ENCODE measurements at regions not wholly inside any gene's neighbourhood (a gene's known extent, or its start where the extent isn't known, plus 50 kb on each side); places are given as distances from the start of the nearest gene placed in this dataset.

DNA sequence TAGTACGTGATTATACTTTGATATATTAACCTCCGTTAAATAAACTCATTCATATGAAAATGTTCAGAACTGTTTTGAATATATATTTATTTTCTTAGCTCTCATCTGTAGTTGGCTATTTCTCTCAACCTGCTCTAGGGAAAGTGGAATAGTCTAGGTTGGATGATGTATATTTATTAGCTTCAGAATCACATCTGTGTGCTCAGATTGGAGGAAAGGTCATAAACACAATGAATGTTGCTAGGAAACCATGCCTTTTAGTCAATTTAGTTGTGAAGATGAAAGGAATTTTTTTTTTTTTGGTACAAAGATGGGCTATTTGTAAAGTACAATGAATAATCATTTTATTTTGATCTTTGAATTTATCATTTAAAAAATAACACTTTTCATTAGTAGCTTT lies 439.1 kb downstream of the FOXG1 start (continued):
- TF ChIP-seq, protein P1, sequence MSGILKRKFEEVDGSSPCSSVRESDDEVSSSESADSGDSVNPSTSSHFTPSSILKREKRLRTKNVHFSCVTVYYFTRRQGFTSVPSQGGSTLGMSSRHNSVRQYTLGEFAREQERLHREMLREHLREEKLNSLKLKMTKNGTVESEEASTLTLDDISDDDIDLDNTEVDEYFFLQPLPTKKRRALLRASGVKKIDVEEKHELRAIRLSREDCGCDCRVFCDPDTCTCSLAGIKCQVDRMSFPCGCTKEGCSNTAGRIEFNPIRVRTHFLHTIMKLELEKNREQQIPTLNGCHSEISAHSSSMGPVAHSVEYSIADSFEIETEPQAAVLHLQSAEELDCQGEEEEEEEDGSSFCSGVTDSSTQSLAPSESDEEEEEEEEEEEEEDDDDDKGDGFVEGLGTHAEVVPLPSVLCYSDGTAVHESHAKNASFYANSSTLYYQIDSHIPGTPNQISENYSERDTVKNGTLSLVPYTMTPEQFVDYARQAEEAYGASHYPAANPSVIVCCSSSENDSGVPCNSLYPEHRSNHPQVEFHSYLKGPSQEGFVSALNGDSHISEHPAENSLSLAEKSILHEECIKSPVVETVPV (CRISPR knock-in tag; IDR thresholded peaks at IDR 0.05), result no peak
- TF ChIP-seq ZFP3 (CRISPR knock-in tag; IDR thresholded peaks at IDR 0.05) (no peak), OSR1 (CRISPR knock-in tag; IDR thresholded peaks at IDR 0.05) (no peak), BACH2 (CRISPR knock-in tag; IDR thresholded peaks at IDR 0.05; ENCODE audit: borderline replicate concordance) (no peak), ZNF8 (CRISPR knock-in tag; IDR thresholded peaks at IDR 0.05) (no peak), PPARA (CRISPR knock-in tag; IDR thresholded peaks at IDR 0.05; ENCODE audit: borderline replicate concordance) (no peak), RARB (CRISPR knock-in tag; IDR thresholded peaks at IDR 0.05) (no peak), SNAI2 (CRISPR knock-in tag; IDR thresholded peaks at IDR 0.05) (no peak)

DNA sequence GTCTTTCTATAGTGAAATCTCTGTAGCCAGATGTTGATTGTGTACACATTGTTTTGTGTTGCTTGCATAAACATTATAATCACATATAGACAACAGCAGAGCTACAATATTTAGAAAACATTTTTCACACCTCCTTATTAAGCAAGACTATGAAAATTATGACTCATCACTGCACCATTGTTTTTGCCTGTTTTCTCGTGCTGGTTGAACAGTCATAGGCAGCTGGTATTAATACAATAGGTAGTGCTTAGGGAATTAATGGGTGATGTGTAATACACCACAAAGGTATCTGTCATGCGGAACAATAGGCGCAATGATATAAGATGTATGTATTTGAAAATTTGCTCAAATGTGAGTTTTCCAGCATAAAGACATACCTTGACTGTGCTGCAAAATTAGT lies 449.3 kb downstream of the FOXG1 start:
- ATAC-seq, result no peak
- TF ChIP-seq ESRRG (CRISPR knock-in tag; IDR thresholded peaks at IDR 0.05) (no peak), ZFP30 (CRISPR knock-in tag; IDR thresholded peaks at IDR 0.05) (no peak), CSDC2 (CRISPR knock-in tag; IDR thresholded peaks at IDR 0.05) (no peak), ISL1 (CRISPR knock-in tag; IDR thresholded peaks at IDR 0.05) (no peak), RARB (CRISPR knock-in tag; IDR thresholded peaks at IDR 0.05) (no peak), SNAI2 (CRISPR knock-in tag; IDR thresholded peaks at IDR 0.05) (no peak), TCF4 (CRISPR knock-in tag; IDR thresholded peaks at IDR 0.05; ENCODE audit: borderline replicate concordance) (no peak), GLIS3 (CRISPR knock-in tag; IDR thresholded peaks at IDR 0.05) (no peak), OSR1 (CRISPR knock-in tag; IDR thresholded peaks at IDR 0.05) (no peak), PPARA (CRISPR knock-in tag; IDR thresholded peaks at IDR 0.05; ENCODE audit: borderline replicate concordance) (no peak), ZNF8 (CRISPR knock-in tag; IDR thresholded peaks at IDR 0.05) (no peak), ZNF565 (CRISPR knock-in tag; conservative IDR thresholded peaks at IDR 0.05; ENCODE audit: low read depth) (no peak), ARNTL (CRISPR knock-in tag; IDR thresholded peaks at IDR 0.05; ENCODE audit: borderline replicate concordance, low read depth) (no peak), BACH2 (CRISPR knock-in tag; IDR thresholded peaks at IDR 0.05; ENCODE audit: borderline replicate concordance) (no peak)
- TF ChIP-seq, protein P2, sequence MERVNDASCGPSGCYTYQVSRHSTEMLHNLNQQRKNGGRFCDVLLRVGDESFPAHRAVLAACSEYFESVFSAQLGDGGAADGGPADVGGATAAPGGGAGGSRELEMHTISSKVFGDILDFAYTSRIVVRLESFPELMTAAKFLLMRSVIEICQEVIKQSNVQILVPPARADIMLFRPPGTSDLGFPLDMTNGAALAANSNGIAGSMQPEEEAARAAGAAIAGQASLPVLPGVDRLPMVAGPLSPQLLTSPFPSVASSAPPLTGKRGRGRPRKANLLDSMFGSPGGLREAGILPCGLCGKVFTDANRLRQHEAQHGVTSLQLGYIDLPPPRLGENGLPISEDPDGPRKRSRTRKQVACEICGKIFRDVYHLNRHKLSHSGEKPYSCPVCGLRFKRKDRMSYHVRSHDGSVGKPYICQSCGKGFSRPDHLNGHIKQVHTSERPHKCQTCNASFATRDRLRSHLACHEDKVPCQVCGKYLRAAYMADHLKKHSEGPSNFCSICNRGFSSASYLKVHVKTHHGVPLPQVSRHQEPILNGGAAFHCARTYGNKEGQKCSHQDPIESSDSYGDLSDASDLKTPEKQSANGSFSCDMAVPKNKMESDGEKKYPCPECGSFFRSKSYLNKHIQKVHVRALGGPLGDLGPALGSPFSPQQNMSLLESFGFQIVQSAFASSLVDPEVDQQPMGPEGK (CRISPR knock-in tag; IDR thresholded peaks at IDR 0.05; ENCODE audit: borderline replicate concordance), result no peak
- TF ChIP-seq, protein P3, sequence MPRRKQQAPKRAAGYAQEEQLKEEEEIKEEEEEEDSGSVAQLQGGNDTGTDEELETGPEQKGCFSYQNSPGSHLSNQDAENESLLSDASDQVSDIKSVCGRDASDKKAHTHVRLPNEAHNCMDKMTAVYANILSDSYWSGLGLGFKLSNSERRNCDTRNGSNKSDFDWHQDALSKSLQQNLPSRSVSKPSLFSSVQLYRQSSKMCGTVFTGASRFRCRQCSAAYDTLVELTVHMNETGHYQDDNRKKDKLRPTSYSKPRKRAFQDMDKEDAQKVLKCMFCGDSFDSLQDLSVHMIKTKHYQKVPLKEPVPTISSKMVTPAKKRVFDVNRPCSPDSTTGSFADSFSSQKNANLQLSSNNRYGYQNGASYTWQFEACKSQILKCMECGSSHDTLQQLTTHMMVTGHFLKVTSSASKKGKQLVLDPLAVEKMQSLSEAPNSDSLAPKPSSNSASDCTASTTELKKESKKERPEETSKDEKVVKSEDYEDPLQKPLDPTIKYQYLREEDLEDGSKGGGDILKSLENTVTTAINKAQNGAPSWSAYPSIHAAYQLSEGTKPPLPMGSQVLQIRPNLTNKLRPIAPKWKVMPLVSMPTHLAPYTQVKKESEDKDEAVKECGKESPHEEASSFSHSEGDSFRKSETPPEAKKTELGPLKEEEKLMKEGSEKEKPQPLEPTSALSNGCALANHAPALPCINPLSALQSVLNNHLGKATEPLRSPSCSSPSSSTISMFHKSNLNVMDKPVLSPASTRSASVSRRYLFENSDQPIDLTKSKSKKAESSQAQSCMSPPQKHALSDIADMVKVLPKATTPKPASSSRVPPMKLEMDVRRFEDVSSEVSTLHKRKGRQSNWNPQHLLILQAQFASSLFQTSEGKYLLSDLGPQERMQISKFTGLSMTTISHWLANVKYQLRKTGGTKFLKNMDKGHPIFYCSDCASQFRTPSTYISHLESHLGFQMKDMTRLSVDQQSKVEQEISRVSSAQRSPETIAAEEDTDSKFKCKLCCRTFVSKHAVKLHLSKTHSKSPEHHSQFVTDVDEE (CRISPR knock-in tag; IDR thresholded peaks at IDR 0.05), result no peak
- TF ChIP-seq, protein P1 (CRISPR knock-in tag; IDR thresholded peaks at IDR 0.05), result no peak

DNA sequence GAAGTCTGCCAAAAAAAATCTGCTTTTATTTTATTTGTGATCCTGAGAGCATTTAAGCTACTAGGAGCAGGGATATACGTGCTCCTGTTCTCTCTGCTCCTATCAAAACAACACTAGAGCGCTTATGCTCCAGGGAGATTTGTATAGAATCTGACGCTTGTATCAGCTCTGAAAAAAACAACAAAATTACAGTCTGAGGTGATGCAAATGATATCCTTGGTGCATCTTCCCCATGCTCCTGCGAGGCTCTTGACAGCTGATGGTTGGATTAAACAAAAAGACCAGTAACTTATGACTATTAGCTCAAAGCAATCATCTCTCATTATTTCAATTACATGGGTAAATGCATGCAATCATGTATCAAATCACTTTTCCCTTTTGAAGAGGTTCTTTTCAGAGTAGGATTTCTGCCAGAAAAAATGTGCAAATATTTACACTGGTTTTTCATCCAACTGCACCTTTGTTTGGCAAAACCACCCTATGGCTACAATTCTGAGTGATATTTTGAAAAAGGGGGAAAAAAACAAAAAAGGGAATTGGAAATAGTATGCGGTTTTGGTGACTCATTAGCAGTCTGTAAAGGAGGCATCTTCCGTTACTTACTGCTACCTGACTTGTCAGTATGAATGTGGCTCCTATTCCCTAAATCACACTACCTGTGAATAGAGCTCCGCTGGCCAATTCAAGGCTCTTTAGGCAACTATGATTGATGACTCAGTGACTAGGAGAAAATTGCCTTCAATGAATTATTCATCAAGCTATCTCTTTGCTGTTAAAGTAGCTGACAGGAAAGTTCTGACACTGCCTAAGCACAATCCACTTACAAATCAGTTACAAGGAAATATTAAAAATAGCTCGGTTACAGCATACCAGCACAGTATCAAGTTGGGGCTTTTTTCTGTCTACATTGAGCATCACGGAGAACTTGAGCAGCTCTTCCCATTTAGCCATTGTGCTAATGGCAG lies 450.0 kb downstream of the FOXG1 start:
- ATAC-seq, result no peak
- TF ChIP-seq ZNF565 (CRISPR knock-in tag; conservative IDR thresholded peaks at IDR 0.05; ENCODE audit: low read depth) (no peak), ZNF70 (CRISPR knock-in tag; IDR thresholded peaks at IDR 0.05) (no peak), ESRRG (CRISPR knock-in tag; IDR thresholded peaks at IDR 0.05) (no peak), TCF4 (CRISPR knock-in tag; IDR thresholded peaks at IDR 0.05; ENCODE audit: borderline replicate concordance) (no peak), ARNTL (CRISPR knock-in tag; IDR thresholded peaks at IDR 0.05; ENCODE audit: borderline replicate concordance, low read depth) (no peak), ZFP3 (CRISPR knock-in tag; IDR thresholded peaks at IDR 0.05) (no peak)
- TF ChIP-seq, protein P4, sequence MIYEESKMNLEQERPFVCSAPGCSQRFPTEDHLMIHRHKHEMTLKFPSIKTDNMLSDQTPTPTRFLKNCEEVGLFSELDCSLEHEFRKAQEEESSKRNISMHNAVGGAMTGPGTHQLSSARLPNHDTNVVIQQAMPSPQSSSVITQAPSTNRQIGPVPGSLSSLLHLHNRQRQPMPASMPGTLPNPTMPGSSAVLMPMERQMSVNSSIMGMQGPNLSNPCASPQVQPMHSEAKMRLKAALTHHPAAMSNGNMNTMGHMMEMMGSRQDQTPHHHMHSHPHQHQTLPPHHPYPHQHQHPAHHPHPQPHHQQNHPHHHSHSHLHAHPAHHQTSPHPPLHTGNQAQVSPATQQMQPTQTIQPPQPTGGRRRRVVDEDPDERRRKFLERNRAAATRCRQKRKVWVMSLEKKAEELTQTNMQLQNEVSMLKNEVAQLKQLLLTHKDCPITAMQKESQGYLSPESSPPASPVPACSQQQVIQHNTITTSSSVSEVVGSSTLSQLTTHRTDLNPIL (CRISPR knock-in tag; IDR thresholded peaks at IDR 0.05; ENCODE audit: low read depth), result no peak
- TF ChIP-seq, protein P3 (CRISPR knock-in tag; IDR thresholded peaks at IDR 0.05), result no peak
- TF ChIP-seq, protein P1 (CRISPR knock-in tag; IDR thresholded peaks at IDR 0.05), result no peak
